GM12878 (cell line): ENCODE measurements at regions not wholly inside any gene's neighbourhood (a gene's known extent, or its start where the extent isn't known, plus 50 kb on each side); places are given as distances from the start of the nearest gene placed in this dataset.

Experiments
- ATF2 ChIP-seq: IDR thresholded peaks from 2 replicates; pipeline ENCODE4 v1.6.1; 2012; ENCODE audit warnings: low read length, inconsistent platforms
- CUX1 ChIP-seq: IDR thresholded peaks from 2 replicates; pipeline ENCODE4 v1.6.1; 2012; ENCODE audit warnings: improper control_type of control experiment, low read depth, low read length; ENCODE audit not compliant: insufficient replicate concordance
- PBX3 ChIP-seq: IDR thresholded peaks from 2 replicates; pipeline ENCODE4 v1.6.1; 2011; ENCODE audit warnings: mild to moderate bottlenecking, low read depth, low read length, moderate library complexity; ENCODE audit not compliant: insufficient replicate concordance
- RAD21 ChIP-seq: IDR thresholded peaks from 2 replicates; pipeline ENCODE4 v1.6.1; 2011; ENCODE audit warnings: mild to moderate bottlenecking, low read depth, low read length, moderate library complexity; ENCODE audit not compliant: insufficient read depth
- SP1 ChIP-seq: IDR thresholded peaks from one replicate; pipeline ENCODE4 v1.6.1; 2011; ENCODE audit warnings: low read depth, low read length
- SRF ChIP-seq, 2 experiments: IDR thresholded peaks; 2 replicates each; pipeline ENCODE4 v1.6.1; 2011; ENCODE audit warnings: low read depth in 2 of 2, low read length in 2 of 2, mild to moderate bottlenecking in 1 of 2, moderate library complexity in 1 of 2
- USF2 ChIP-seq: IDR thresholded peaks from 2 replicates; pipeline ENCODE4 v1.6.1; 2011; ENCODE audit warnings: low read depth, low read length, improper control_type of control experiment, borderline replicate concordance
- ZBTB11 ChIP-seq: fragments of 450-650 bp; formaldehyde crosslinking; IDR thresholded peaks from 2 replicates; pipeline ENCODE4 v1.5.0; 2022; ENCODE audit warnings: mild to moderate bottlenecking, missing genetic modification characterization
- ZBTB4 ChIP-seq: fragments of 450-650 bp; formaldehyde crosslinking; IDR thresholded peaks from 2 replicates; pipeline ENCODE4 v1.4.0; 2022; ENCODE audit warnings: mild to moderate bottlenecking, moderate library complexity
- ZZZ3 ChIP-seq: IDR thresholded peaks from 2 replicates; pipeline ENCODE4 v1.6.1; 2011; ENCODE audit warnings: low read depth; ENCODE audit not compliant: control insufficient read depth, insufficient read length

GRCh38 chr12:92989715-92990484, 60.8 kb upstream of the EEA1 start (continued):
- no peak for TF ChIP-seq ZBTB11
- no peak for TF ChIP-seq USF2
- TF ChIP-seq RAD21, result no peak
- no peak for TF ChIP-seq ZBTB4 (CRISPR knock-in tag)
- peak; percentile 46 for TF ChIP-seq SP1
- TF ChIP-seq CUX1, result peak; percentile 49
- TF ChIP-seq SRF (IDR thresholded peaks at IDR 0.05; ENCODE audit: low read depth in 2 of 2, low read length in 2 of 2), result peak in 1 of 2 experiments; percentile 69; a peak in 1 of 4 replicates
- TF ChIP-seq ZZZ3, result no peak
- peak; percentile 89 for TF ChIP-seq ATF2
- no peak for TF ChIP-seq PBX3
